Left lung (tissue), 4 donors: ENCODE measurements at regions not wholly inside any gene's neighbourhood (a gene's known extent, or its start where the extent isn't known, plus 50 kb on each side); places are given as distances from the start of the nearest gene placed in this dataset.

Experiments
- ATAC-seq: fragments of 200-7000 bp; cut with Tn5 transposase; one replicate; pipeline ENCODE4 v1.9.1; 2020; ENCODE audit warnings: moderate library complexity
- DNase-seq, 4 donors: peaks; one replicate each; pipeline ENCODE4 v3.0.0-alpha.2; 2013 to 2020
- H3K27ac ChIP-seq, 2 donors: fragments of 200-600 bp; sonication (generic) in 1 of 2; one replicate each; pipeline versions ENCODE4 v1.5.0 to v1.8.0; 2020 to 2021
- H3K27me3 ChIP-seq, 2 donors: fragments of 200-600 bp; sonication (generic) in 1 of 2; one replicate each; pipeline versions ENCODE4 v1.5.0 to v1.8.0; 2020 to 2021
- H3K36me3 ChIP-seq, 2 donors: fragments of 200-600 bp; sonication (generic) in 1 of 2; one replicate each; pipeline versions ENCODE4 v1.5.0 to v1.8.0; 2020 to 2021
- H3K4me1 ChIP-seq, 2 donors: fragments of 200-600 bp; one replicate each; pipeline ENCODE4 v1.8.0; 2021
- H3K4me3 ChIP-seq, 2 donors: fragments of 200-600 bp; sonication (generic) in 1 of 2; one replicate each; pipeline versions ENCODE4 v1.5.0 to v1.8.0; 2020 to 2021; ENCODE audit warnings: mild to moderate bottlenecking in 1 of 2
- H3K9me3 ChIP-seq, 2 donors: fragments of 200-600 bp; sonication (generic) in 1 of 2; one replicate each; pipeline versions ENCODE4 v1.5.0 to v1.8.0; 2020 to 2021
- intact Hi-C, 2 donors: fragments of 100-400 bp; cut with DNase I; formaldehyde crosslinking; loops; one replicate each; pipeline versions ENCODE4 v1.11.2 to v1.14.2; 2022
- TF ChIP-seq, protein P1 (sequence below), 2 donors: fragments of 200-600 bp; sonication (generic) in 1 of 2; IDR thresholded peaks; one replicate each; pipeline versions ENCODE4 v1.5.0 to v1.8.0; 2021; ENCODE audit warnings: antibody characterized with exemption in 2 of 2
- donor health status: DM: no; HTN: yes; CAD: no.
- donor health status: DM: no; HTN: no; CAD: no.

- intact Hi-C loops, result no loop called here
- TF ChIP-seq, protein P1, sequence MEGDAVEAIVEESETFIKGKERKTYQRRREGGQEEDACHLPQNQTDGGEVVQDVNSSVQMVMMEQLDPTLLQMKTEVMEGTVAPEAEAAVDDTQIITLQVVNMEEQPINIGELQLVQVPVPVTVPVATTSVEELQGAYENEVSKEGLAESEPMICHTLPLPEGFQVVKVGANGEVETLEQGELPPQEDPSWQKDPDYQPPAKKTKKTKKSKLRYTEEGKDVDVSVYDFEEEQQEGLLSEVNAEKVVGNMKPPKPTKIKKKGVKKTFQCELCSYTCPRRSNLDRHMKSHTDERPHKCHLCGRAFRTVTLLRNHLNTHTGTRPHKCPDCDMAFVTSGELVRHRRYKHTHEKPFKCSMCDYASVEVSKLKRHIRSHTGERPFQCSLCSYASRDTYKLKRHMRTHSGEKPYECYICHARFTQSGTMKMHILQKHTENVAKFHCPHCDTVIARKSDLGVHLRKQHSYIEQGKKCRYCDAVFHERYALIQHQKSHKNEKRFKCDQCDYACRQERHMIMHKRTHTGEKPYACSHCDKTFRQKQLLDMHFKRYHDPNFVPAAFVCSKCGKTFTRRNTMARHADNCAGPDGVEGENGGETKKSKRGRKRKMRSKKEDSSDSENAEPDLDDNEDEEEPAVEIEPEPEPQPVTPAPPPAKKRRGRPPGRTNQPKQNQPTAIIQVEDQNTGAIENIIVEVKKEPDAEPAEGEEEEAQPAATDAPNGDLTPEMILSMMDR (IDR thresholded peaks at IDR 0.05), result no peak
- peaks cover 0 to 54% of the 10 kb centered on the region in 2 donors for H3K27me3 ChIP-seq
- ATAC-seq, result no peak
- no peak overlapping the region for H3K27ac ChIP-seq
- H3K4me3 ChIP-seq, result no peak overlapping the region
- H3K9me3 ChIP-seq, result peaks cover 0 to 8% of the 10 kb centered on the region in 2 donors
- no peaks in the 10 kb centered on the region for H3K4me1 ChIP-seq
- H3K36me3 ChIP-seq, result no peaks in the 10 kb centered on the region
- DNase-seq, result no peak
These were observed 122.6 kb upstream of the AJAP1 start for GRCh38 chr1:4531842-4532241.

GRCh38 chr1:4532656-4533055 is 121.8 kb upstream of the AJAP1 start:
- intact Hi-C loops, result no loop called here
- no peaks in the 10 kb centered on the region for H3K4me1 ChIP-seq
- H3K9me3 ChIP-seq, result peaks cover 0 to 8% of the 10 kb centered on the region in 2 donors
- H3K27me3 ChIP-seq, result peaks cover 0 to 48% of the 10 kb centered on the region in 2 donors
- no peaks in the 10 kb centered on the region for H3K36me3 ChIP-seq
- DNase-seq, result no peak
- H3K27ac ChIP-seq, result no peak overlapping the region
- no peak overlapping the region for H3K4me3 ChIP-seq
- no peak for ATAC-seq
- TF ChIP-seq, protein P1 (IDR thresholded peaks at IDR 0.05), result no peak

DNA sequence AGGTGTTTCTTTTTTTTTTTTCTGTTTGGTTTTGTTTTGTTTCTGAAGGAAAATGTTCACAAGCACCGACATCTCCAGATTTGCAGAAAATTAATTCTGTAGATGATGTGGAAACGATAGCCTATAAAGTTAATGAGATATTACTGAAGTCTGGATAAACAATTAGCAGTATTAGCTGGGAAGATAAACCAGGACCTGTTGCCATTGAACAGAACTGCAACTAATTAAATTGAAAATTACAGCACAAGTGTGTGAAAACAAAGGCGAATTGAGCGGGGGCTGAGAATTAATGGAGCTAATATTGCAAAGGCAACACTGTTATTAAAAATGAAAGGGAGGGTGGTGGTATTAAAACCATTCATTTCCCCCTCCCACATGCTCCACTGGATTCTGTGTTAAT is 107.5 kb upstream of the AJAP1 start:
- no peak for DNase-seq
- intact Hi-C loops, result no loop called here
- TF ChIP-seq, protein P1 (IDR thresholded peaks at IDR 0.05), result no peak
- no peak overlapping the region for H3K27ac ChIP-seq
- no peak overlapping the region for H3K4me3 ChIP-seq
- H3K9me3 ChIP-seq, result peaks cover 0 to 9% of the 10 kb centered on the region in 2 donors
- no peaks in the 10 kb centered on the region for H3K4me1 ChIP-seq
- no peak for ATAC-seq
- no peaks in the 10 kb centered on the region for H3K36me3 ChIP-seq
- no peaks in the 10 kb centered on the region for H3K27me3 ChIP-seq

- H3K4me3 ChIP-seq, result no peak overlapping the region
- DNase-seq (peak in 1 of 4 donors; percentile 15), ATAC-seq (no peak)
- intact Hi-C loops, result no loop called here
- H3K4me1 ChIP-seq, result no peaks in the 10 kb centered on the region
- TF ChIP-seq, protein P1 (IDR thresholded peaks at IDR 0.05), result no peak
- H3K36me3 ChIP-seq, result no peaks in the 10 kb centered on the region
- H3K27ac ChIP-seq, result no peak overlapping the region
- H3K9me3 ChIP-seq, result no peaks in the 10 kb centered on the region
- H3K27me3 ChIP-seq, result no peaks in the 10 kb centered on the region
These were observed 104.5 kb upstream of the AJAP1 start for GRCh38 chr1:4549930-4550329.

DNA sequence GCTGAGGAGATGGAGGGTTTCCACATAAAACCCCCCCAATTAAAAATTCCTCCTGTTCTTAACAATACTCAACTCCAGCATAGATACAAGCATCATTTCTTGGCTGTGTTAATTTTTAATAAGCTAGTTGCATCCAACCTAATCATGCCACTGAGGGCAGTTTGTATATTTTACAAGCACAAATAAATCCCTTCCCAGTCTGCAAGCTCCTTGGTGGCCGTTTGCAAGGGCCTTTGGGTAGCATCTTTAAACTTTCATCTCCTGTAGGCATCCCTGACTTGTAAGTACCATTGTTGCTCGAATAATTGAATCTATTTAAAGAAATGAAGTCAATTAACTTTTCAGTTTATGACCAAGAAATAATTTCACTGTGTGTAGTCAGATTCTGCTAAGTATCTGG is 103.5 kb upstream of the AJAP1 start:
- H3K27me3 ChIP-seq, result no peaks in the 10 kb centered on the region
- intact Hi-C loops, result no loop called here
- ATAC-seq, result no peak
- no peak overlapping the region for H3K27ac ChIP-seq
- DNase-seq, result no peak
- H3K4me1 ChIP-seq, result no peaks in the 10 kb centered on the region
- no peaks in the 10 kb centered on the region for H3K9me3 ChIP-seq
- TF ChIP-seq, protein P1 (IDR thresholded peaks at IDR 0.05), result no peak
- H3K4me3 ChIP-seq, result no peak overlapping the region
- no peaks in the 10 kb centered on the region for H3K36me3 ChIP-seq
